Suprapubic skin (tissue), 4 donors: ENCODE measurements at regions not wholly inside any gene's neighbourhood (a gene's known extent, or its start where the extent isn't known, plus 50 kb on each side); places are given as distances from the start of the nearest gene placed in this dataset.

Experiments
- DNase-seq, 2 donors: peaks; one replicate each; pipeline ENCODE4 v3.0.0-alpha.2; 2019; ENCODE audit warnings: low spot score in 2 of 2
- H3K27ac ChIP-seq: fragments of 200-600 bp; sonication (generic); one replicate; pipeline ENCODE4 v1.5.1; 2019
- H3K27me3 ChIP-seq: fragments of 200-600 bp; sonication (generic); one replicate; pipeline ENCODE4 v1.5.1; 2019
- H3K36me3 ChIP-seq: fragments of 200-600 bp; sonication (generic); one replicate; pipeline ENCODE4 v1.5.1; 2019
- H3K4me1 ChIP-seq: fragments of 200-600 bp; sonication (generic); one replicate; pipeline ENCODE4 v1.5.1; 2019
- H3K4me3 ChIP-seq: fragments of 200-600 bp; sonication (generic); one replicate; pipeline ENCODE4 v1.5.1; 2019; ENCODE audit warnings: mild to moderate bottlenecking
- H3K9me3 ChIP-seq: fragments of 200-600 bp; sonication (generic); one replicate; pipeline ENCODE4 v1.5.1; 2019
- EP300 ChIP-seq: sonication (generic); formaldehyde crosslinking; IDR thresholded peaks from one replicate; pipeline ENCODE4 v1.6.1; 2017; ENCODE audit warnings: antibody characterized with exemption
- POLR2A ChIP-seq, 2 donors: fragments of 450-650 bp; IDR thresholded peaks; one replicate each; pipeline ENCODE4 v1.6.1; 2017; ENCODE audit warnings: antibody characterized with exemption in 2 of 2, mild to moderate bottlenecking in 2 of 2, moderate library complexity in 2 of 2
- POLR2AphosphoS5 ChIP-seq, 3 donors: sonication (generic); formaldehyde crosslinking; IDR thresholded peaks; one replicate each; pipeline ENCODE4 v1.6.1; 2017; ENCODE audit warnings: antibody characterized with exemption in 3 of 3
- WGBS: methylation state at CpG from one replicate; pipeline ENCODE4 v1.1.5; 2018; 5-methylcytosine and 5-hydroxymethylcytosine counted together
- TF ChIP-seq, protein P1 (sequence below), 2 donors: fragments of 200-600 bp in 1 of 2; fragments of 450-650 bp in 1 of 2; sonication (generic) in 1 of 2; IDR thresholded peaks; one replicate each; pipeline ENCODE4 v1.5.1; 2016 to 2019; ENCODE audit warnings: antibody characterized with exemption in 2 of 2, mild to moderate bottlenecking in 1 of 2, moderate library complexity in 1 of 2

DNA sequence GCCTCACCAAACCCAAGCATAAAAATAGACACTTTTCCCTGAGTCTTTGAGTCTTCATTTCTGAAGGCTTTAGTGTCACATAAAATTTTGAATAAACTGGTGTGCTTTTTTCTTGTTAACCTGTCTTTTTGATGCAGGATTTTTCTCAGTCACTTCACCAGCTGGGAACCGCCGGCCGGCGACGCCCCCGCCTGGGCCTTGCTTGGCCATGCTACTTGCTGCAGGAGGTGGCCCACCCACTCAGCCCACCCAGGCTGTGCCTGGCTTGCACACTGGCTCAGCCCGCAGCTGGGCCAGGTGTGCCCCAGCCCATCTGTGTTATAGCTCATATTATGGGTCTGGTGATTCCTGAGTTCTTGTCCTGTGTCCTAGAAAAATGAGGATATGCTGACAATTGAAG is 247.4 kb upstream of the CACNA2D1 start:
- 93% methylated on average over 7 of the region's 7 CpGs for WGBS
- TF ChIP-seq, protein P1, sequence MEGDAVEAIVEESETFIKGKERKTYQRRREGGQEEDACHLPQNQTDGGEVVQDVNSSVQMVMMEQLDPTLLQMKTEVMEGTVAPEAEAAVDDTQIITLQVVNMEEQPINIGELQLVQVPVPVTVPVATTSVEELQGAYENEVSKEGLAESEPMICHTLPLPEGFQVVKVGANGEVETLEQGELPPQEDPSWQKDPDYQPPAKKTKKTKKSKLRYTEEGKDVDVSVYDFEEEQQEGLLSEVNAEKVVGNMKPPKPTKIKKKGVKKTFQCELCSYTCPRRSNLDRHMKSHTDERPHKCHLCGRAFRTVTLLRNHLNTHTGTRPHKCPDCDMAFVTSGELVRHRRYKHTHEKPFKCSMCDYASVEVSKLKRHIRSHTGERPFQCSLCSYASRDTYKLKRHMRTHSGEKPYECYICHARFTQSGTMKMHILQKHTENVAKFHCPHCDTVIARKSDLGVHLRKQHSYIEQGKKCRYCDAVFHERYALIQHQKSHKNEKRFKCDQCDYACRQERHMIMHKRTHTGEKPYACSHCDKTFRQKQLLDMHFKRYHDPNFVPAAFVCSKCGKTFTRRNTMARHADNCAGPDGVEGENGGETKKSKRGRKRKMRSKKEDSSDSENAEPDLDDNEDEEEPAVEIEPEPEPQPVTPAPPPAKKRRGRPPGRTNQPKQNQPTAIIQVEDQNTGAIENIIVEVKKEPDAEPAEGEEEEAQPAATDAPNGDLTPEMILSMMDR (IDR thresholded peaks at IDR 0.05), result no peak
- TF ChIP-seq POLR2AphosphoS5 (IDR thresholded peaks at IDR 0.05) (no peak), EP300 (no peak), POLR2A (IDR thresholded peaks at IDR 0.05) (no peak)
- Histone ChIP-seq H3K4me3 (no peak overlapping the region), H3K27ac (no peak overlapping the region), H3K36me3 (no peaks in the 10 kb centered on the region), H3K27me3 (no peaks in the 10 kb centered on the region), H3K9me3 (no peaks in the 10 kb centered on the region), H3K4me1 (no peaks in the 10 kb centered on the region)
- no peak for DNase-seq

DNA sequence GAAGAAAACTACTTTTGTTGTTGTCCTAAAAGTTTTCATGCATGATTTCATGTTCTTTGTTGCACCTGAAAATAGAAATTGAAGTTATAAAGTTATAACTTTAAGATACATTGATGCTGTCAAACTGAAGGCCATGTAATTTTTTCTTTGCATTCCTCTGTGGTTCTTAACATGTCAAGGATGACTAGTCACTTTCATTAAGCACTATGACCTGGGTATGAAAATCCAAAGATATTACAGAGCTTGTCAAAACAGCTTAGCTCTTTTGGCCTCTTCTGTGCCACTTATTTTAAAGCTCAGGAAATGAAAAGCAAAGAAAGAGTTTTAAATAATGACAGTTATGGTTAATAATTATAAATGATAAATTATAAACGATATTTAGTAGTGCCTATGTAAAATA is 241.6 kb upstream of the CACNA2D1 start:
- H3K36me3 ChIP-seq, result no peaks in the 10 kb centered on the region
- no peaks in the 10 kb centered on the region for H3K4me1 ChIP-seq
- TF ChIP-seq EP300, result no peak
- no peak for TF ChIP-seq POLR2A (IDR thresholded peaks at IDR 0.05)
- TF ChIP-seq, protein P1 (IDR thresholded peaks at IDR 0.05), result no peak
- TF ChIP-seq POLR2AphosphoS5 (IDR thresholded peaks at IDR 0.05), result no peak
- no peaks in the 10 kb centered on the region for H3K9me3 ChIP-seq
- no peaks in the 10 kb centered on the region for H3K27me3 ChIP-seq
- DNase-seq, result no peak
- H3K4me3 ChIP-seq, result no peak overlapping the region
- H3K27ac ChIP-seq, result no peak overlapping the region
- 83% methylated on average over 1 of the region's 1 CpG for WGBS

DNA sequence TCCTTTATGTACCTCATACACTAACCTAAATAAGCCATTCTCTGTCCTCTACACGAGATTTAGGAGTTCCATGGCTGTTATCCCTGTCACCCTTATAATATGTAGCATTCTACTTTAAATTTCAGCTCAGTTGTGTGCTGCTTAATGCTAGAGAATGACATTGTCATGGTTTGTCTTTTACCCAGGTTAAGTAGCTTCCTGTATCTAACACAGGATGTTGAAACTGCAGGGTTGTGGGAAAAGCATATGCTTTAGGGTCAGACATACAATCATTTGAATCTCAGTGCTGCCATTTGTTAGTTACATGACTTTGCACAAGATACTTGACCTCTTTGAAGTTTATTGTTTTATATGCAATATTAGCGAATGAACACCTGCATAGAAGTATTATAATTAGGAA is 235.1 kb upstream of the CACNA2D1 start:
- Histone ChIP-seq H3K9me3 (no peaks in the 10 kb centered on the region), H3K4me1 (no peaks in the 10 kb centered on the region), H3K4me3 (no peak overlapping the region), H3K27ac (no peak overlapping the region), H3K36me3 (no peaks in the 10 kb centered on the region), H3K27me3 (no peaks in the 10 kb centered on the region)
- WGBS, result 46% methylated on average over 2 of the region's 2 CpGs
- no peak for DNase-seq
- TF ChIP-seq EP300, result no peak
- no peak for TF ChIP-seq POLR2A (IDR thresholded peaks at IDR 0.05)
- no peak for TF ChIP-seq POLR2AphosphoS5 (IDR thresholded peaks at IDR 0.05)
- TF ChIP-seq, protein P1 (IDR thresholded peaks at IDR 0.05), result no peak

- H3K27me3 ChIP-seq, result no peaks in the 10 kb centered on the region
- 35% methylated on average over 6 of the region's 6 CpGs for WGBS
- no peak for TF ChIP-seq POLR2A (IDR thresholded peaks at IDR 0.05)
- TF ChIP-seq POLR2AphosphoS5 (IDR thresholded peaks at IDR 0.05), result no peak
- TF ChIP-seq EP300, result no peak
- TF ChIP-seq, protein P1 (IDR thresholded peaks at IDR 0.05), result no peak
- H3K27ac ChIP-seq, result no peak overlapping the region
- no peak overlapping the region for H3K4me3 ChIP-seq
- no peaks in the 10 kb centered on the region for H3K9me3 ChIP-seq
- no peaks in the 10 kb centered on the region for H3K36me3 ChIP-seq
- no peak for DNase-seq
- no peaks in the 10 kb centered on the region for H3K4me1 ChIP-seq
Observed at GRCh38 chr7:82678259-82678658, 234.7 kb upstream of the CACNA2D1 start.

DNA sequence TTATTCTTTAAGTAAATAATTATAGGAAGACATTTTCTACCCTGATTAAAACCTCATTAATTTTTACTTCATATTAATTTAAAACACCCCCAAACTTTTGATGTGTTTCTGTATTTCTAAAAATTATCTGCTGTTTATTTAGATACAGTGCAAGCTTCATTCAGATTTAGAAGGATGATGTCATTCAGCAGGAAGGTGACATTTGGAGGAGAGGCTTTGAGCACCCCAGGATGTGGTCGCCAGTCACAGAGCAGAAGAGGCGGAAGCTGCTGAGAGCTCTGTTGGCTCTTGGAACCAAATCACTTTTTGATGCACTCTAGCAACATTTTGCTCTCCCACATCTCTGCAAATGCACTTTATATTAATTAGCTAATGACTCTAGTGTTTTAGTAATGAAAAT is 233.9 kb upstream of the CACNA2D1 start:
- Histone ChIP-seq H3K4me1 (no peaks in the 10 kb centered on the region), H3K9me3 (no peaks in the 10 kb centered on the region), H3K27me3 (no peaks in the 10 kb centered on the region), H3K4me3 (no peak overlapping the region), H3K27ac (no peak overlapping the region), H3K36me3 (no peaks in the 10 kb centered on the region)
- WGBS, result 42% methylated on average over 2 of the region's 2 CpGs
- no peak for DNase-seq
- no peak for TF ChIP-seq POLR2AphosphoS5 (IDR thresholded peaks at IDR 0.05)
- TF ChIP-seq, protein P1 (IDR thresholded peaks at IDR 0.05), result no peak
- no peak for TF ChIP-seq EP300
- TF ChIP-seq POLR2A (IDR thresholded peaks at IDR 0.05), result no peak
